ENCODE measurements at regions not wholly inside any gene's neighbourhood (a gene's known extent, or its start where the extent isn't known, plus 50 kb on each side); places are given as distances from the start of the nearest gene placed in this dataset.

DNA sequence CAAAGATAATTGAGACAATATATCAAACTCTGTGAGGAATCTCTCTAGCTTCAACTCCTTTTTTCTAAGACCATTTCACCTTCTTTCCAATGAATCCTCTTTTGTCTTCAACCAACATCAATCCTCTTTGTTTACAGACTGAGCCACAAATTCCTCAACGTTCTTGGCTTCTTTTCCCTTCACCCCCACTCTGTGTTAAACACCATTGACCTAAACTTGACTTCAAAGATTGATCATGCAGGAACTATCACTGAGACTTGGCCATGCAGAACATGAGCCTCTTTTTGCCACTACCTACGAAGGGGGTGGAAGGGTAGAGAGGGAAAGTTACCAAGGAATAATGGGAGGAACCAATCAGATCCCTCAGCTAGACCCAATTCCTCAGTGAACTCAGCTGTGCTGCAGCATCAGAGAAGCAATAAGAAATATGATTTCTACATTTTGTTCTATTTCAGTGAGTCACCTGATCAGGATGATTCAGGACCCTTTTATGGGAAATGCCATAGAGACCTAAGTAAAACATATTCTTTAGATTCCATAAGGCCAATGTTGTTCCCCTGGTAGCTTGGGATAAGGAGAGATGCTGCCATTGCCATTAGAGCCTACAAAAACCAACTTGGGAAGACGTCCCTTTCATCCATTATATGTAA is 187.7 kb upstream of the RGMB start:
- no peak for TF ChIP-seq POLR2A (IDR thresholded peaks at IDR 0.05)
- TF ChIP-seq, protein P1, sequence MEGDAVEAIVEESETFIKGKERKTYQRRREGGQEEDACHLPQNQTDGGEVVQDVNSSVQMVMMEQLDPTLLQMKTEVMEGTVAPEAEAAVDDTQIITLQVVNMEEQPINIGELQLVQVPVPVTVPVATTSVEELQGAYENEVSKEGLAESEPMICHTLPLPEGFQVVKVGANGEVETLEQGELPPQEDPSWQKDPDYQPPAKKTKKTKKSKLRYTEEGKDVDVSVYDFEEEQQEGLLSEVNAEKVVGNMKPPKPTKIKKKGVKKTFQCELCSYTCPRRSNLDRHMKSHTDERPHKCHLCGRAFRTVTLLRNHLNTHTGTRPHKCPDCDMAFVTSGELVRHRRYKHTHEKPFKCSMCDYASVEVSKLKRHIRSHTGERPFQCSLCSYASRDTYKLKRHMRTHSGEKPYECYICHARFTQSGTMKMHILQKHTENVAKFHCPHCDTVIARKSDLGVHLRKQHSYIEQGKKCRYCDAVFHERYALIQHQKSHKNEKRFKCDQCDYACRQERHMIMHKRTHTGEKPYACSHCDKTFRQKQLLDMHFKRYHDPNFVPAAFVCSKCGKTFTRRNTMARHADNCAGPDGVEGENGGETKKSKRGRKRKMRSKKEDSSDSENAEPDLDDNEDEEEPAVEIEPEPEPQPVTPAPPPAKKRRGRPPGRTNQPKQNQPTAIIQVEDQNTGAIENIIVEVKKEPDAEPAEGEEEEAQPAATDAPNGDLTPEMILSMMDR (IDR thresholded peaks at IDR 0.05): no peak

Data from uterus (tissue), 2 donors.